Activated T-cell treated with anti-CD3 and anti-CD28 coated beads for 48 hours (primary cell): ENCODE measurements at regions not wholly inside any gene's neighbourhood (a gene's known extent, or its start where the extent isn't known, plus 50 kb on each side); places are given as distances from the start of the nearest gene placed in this dataset.
"Not testable (repeated sequence)": the region's sequence is repeated elsewhere in the genome, so short reads cannot be mapped to it uniquely, and the experiment has no call there.

Experiments used
- DNase-seq: peaks from one replicate; pipeline ENCODE4 v3.0.0-alpha.2; 2020; ENCODE audit warnings: low read depth

DNA sequence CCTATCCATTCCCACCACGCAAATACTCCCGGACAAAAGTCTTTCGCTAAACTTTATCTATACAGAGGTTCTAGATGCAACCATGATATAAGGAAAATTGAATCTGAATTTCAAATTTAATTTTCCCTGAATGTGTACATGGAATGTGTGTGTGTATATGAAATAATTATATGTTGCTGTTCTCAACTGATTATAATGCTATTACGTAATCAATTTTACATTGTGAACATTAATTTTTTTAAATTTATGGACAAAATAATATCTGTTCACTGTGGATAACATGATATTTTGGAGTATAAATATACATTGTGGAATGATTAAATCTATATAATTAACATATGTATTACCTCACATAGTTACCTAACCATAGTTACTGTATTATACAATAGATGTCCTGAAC is 1250.6 kb downstream of the EFNA5 start:
- DNase-seq, result no peak

DNA sequence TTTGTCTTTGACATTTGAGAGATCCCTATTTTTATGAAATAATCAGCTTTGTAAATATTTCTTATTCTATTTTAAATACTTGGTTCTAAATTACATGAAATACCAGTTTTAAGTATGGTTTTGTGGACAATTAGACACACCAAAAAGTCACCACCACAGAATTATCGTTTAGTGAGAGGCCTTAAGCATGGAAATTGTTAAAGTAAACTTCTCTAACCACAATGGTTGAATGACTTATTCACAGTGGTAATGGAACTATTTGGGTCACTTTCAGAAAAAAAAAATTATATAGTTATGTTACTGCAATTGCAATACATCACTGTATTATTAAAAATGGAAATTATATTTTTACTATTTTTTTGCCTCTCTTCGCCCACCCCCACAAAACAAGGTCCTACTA is 1252.5 kb downstream of the EFNA5 start:
- DNase-seq, result no peak

DNA sequence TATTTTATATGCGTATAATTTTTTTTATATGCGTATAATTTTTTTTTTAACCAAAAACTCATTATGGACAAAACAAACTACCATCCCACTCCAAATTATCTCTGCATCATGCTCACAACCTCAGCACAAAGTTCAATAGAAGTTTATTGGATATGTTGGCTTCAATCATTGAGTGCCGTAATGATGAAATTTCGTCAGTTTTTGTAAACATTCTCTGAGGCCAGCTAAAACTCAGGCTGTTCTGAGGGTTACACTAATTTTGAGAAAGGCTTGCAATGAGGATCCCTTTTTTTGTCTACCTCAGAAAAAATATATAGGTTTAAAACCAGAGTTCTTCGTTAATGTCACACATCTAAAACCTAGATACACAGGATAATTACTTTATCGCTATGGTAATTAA is 1253.2 kb downstream of the EFNA5 start:
- no peak for DNase-seq

DNA sequence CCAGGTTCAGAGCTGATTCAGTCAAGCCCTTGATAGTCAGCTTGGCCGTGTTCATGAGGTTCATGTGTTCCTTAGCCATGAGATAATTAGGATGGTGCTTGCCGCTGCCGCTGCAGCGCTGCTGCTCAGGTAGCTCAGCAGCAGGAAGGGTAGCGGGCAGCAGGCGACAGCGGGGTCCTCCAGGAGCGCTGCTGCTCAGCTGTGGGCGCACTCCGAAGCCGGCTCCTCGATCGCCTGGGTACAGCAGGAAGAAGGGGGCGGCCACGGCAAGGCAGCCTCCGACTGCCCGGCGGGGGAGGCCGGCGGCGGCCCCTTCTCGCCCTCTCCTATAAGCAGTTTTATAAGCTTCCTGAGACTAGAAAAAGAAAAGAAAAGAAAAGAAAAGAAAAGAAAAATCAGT is 1253.6 kb downstream of the EFNA5 start:
- DNase-seq, result no peak

DNA sequence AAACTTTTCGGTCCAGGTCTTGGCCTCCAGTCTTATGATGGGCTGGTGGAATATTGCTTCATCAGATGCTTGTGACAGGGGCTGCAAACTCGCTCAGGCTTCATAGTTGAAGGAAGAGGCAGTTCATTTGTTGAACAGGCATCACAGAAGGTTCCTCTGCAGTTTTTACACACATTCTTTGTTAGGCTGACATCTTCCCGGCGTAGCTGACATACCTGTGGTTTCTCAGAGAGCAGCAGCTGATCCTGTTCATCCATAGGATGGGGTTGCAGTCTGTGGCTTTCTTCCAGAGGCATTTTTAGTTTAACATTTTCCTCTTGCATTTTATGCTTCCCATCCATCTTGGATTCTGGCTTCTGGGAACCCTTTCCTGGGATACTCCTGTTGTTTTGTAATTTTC is 1255.2 kb downstream of the EFNA5 start:
- DNase-seq, result no peak

DNA sequence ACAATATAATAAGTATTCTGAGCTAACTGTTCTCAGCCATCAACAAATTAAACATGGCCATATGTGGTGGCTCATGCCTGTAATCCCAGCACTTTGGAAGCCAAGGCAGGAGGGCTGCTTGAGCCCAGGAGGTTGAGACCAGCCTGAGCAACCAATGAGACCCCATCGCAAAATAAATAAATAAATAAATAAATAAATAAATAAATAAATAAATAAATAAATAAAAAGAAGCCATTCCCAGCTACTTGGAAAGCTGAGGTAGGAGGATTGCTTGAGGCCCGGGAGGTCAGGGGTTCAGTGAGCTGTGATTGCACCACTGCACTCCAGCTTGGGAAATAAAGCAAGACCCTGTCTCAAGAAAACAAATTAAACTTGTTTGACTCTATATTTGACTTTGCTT is 1256.4 kb downstream of the EFNA5 start:
- no peak for DNase-seq

DNA sequence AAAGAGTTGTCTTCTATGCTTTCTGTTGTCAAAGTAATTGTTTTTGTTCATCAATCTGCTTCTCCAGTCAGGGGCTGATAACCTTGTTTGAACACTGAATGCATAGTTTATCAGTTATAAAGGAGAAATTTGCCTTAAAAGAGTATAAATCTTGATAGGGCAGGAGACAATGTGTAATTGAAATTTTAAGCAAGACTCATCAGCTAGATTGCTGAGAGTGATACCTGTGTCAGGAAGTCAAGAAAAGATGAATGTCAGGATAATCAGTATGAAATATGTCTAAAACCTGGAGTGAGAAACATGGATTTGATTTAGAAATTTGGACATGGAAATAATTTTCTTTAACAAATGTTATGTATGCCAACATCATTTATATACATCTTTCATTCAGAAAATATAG is 1258.1 kb downstream of the EFNA5 start:
- DNase-seq, result no peak

DNA sequence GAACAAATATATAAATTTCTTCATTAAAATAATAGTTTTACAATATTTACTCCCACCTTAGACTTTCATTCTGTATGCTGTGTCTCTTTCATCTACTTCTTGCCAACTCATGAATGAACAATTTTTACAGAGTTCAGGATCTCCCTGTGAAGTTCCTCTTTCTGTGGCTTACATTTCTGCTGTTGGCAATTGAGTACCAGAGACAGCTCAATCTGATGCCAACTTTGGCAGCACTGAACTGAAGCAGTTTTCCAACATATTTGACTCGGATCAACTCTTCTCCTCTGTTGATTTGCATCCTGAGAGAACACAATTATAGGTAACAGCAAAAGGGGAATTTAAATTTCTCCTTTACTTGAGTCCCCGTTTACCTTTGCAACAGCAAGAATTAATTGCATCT is 1262.2 kb downstream of the EFNA5 start:
- DNase-seq, result no peak

DNA sequence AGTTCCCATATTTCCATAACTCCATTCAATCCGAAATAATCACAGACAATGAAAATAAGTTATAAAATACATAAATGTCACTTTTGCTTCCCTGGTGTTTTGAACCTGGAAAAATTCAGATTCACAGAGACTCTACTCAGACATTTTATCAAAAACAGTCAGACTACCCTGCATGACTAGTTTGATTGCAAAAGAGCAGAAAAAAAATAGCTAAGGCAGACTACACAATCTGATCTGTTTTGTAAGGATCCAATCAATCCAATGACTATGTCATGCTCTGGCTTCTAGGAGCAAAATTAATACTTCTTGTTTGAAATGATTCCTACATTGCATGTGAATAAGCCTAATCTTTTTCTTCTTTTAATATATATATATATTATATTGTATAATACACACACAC is 1262.6 kb downstream of the EFNA5 start:
- DNase-seq, result no peak

DNA sequence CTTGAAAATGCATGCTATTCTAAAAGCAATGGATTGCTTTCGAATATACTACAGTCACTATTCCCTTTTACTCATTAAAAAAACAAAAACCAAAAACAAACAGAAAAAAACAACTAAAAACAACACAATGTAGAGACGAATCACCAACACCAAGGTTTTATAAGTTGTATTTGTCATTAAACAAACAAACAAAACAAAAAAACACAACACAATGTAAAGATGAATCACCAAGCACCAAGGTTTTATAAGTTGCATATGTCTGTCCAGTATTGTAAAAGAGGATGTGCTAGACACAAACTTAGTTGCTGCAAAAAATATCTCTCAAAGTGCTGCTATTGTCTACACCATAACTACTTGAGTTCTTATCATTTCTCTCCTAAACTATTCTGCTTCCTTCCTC is 1269.2 kb downstream of the EFNA5 start:
- no peak for DNase-seq

DNA sequence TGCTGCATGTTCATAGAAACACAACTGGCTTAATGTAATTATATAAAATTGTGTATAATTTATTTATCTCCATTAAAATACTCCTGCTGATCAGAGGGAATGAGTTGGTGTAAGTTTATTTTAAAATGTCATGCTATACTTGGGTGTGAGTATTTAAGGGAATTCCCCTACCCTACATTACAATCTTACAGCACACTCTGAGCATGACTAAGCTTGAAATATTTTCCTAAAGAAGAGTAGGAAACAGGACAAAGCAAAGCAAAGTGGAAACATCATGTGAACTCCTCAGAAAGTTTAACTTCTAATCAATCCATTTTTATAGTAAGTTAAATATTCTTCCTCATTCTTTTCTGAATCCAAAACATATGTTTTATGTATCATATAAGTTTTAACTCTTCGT is 1271.3 kb downstream of the EFNA5 start:
- DNase-seq, result no peak

DNA sequence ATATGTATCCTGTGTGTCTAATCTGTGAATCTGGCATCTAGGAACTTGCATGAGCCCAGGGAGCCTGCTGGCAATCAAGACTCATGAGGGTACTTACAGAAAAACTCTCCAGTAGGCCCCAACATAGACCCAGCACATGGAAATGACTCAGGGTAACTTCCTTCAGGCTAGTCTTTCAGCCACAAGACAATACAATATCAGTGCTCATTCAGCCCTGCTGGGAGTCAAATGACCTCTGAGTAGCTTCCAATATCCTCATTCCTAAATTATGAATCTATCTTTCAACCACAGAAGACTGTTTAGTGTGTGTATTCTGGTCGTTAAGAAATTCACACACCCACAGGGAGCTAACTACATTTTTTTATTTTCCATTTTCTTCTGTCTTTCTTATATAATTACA is 1273.0 kb downstream of the EFNA5 start:
- no peak for DNase-seq

DNA sequence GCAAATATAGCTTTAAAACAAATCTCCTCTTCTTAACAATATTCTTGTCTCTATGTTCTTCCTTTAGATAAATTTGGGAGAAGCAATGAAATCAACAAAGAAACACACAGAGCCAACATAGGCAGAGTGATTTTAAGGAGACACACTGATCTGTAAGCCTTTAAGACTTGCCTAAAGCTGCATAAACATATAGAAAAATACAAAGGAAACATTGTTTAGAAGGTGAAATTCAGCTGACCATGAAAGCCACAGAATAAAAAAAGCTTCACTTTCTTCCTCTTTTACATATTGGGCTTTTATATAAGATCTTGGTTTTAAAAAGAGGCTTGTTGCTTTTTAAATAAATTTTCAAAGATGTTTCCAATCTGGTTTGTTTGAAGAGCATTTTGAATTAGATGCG is 1277.5 kb downstream of the EFNA5 start:
- no peak for DNase-seq

DNA sequence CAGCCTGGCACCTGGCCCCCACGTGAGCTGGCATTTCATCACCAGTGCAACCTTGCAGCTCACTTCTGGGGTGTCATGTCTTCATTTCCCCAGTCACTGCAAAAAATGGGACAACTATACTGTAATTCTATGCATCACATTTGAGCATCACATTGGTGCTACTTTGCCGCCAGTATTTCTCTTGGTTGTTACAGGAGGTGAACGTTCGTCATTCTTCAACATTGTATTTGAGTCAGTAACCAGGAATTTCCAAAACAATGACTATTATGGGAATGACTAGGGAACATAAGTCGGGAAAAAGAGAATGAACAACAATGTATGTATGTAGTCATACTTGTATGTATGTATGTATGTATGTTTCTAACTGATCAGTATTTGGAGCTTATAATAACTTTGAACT is 1278.0 kb downstream of the EFNA5 start:
- no peak for DNase-seq

DNA sequence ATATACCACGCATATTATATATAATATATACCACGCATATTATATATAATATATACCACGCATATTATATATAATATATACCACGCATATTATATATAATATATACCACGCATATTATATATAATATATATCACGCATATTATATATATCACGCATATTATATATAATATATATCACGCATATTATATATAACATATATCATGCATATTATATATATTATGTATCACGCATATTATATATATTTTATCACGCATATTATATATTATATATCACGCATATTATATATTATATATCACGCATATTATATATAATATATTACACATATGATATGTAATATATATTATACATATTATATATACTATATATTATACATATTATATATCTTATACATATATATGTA is 1283.0 kb downstream of the EFNA5 start:
- not testable (repeated sequence) for DNase-seq

DNA sequence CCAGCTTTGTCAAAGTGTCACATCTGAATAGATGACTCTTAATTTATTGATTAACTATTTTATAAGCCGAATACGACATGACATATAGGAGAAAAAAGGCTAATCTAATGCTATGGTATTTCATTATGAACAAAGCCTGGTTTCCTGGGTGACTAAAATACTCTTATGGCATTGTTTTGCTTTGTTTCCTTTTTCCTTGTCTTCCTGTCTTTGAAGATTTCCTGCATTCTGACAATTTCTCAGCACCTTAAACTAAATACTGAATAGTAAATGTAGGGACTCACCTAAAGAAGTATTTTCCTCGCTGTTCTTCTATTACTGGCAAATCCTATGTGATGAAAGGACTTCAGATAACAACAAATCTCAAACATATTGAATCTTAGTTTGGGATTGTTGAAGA is 1284.5 kb downstream of the EFNA5 start:
- DNase-seq, result no peak

DNA sequence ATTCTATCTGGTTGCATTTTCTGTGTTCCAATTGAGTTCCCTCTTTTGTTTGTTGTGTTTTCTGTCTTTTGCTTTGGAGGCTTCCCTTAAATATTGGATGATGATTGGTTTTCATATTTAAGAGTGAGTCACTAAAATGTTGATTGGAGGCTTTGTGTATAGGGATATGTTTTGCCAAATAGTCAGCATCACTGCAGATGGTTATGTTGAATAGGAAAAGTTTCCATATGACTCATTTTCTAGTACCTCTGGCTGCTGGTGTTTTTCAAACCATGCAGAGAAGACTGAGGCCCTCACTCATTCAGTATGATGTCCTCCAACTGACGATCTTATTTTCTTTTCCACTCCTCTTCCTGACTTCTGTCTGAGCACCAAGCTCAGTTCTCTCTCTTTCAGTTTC is 1290.0 kb downstream of the EFNA5 start:
- no peak for DNase-seq

DNA sequence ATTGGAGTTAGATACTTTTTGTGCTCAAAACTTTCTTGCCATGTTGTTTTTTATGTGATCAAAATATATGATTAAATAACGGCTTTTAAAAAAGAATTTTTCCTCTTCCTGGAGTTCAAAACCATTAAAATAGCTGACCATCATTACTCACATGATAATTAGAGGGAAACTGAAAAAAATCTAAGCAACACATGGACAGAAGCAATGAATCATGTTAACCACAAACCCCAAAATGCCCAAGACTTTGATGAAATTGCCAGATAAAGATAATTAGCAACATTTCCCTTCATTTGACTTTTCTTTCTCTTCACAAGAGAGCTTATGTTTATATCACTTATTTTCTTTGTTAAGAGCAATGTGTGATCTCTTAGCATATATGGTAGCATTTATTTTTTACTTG is 1294.2 kb downstream of the EFNA5 start:
- DNase-seq, result no peak

DNA sequence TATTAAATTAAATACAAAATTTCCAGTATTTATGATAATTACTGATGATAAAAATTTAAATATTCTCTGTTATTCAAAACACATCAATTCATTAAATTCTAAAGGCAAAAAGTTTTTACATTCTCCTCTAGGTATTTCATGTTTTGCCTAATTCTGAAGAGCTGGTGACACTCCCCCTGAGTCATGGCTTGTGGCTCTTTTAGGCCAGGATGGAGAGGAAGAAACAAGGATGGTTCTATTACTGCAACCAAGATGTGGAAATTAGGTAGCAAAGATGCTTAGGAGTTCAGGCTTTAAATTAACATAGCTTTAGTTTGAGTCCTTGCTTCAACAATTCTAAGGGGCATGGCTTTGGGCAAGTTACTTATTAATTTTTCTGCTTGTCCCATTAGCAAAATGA is 1295.8 kb downstream of the EFNA5 start:
- DNase-seq, result no peak

DNA sequence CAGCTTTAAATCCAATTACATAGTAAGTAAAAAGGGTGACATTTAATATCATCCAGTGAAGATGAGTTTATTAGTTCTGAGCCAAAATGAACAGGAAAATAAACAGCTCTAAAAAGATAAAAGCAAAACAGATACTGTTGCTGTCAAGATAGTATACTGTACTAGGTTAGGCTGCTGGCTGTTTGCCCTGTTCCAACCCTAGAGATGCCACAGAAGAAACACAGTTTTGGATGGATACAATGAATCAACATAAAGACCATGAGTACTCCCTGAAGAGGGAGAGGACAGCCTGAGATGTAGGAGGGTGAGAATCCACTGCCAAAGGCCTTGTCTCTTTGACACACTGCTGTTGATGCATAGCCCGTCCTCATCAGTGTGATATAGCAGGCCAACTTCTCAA is 1302.7 kb downstream of the EFNA5 start:
- DNase-seq, result no peak

DNA sequence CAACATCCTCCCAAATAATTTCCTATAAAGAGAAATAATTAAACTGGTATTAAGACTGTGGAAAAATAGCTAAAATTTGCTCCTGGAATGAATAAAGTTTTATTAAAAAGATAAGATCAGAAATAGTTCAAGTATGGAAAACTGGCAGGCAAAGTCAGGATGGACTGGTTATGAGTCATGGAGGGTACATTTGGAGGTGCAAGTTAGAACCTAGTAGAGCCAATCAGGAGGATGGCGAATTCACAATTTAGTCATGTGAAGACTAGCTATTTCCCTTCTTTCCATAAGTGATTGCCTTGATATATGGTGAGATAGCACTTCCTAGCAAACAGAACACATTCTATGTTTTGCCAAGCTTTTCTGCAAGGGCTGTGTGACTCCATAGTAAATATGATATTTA is 1303.5 kb downstream of the EFNA5 start:
- no peak for DNase-seq

DNA sequence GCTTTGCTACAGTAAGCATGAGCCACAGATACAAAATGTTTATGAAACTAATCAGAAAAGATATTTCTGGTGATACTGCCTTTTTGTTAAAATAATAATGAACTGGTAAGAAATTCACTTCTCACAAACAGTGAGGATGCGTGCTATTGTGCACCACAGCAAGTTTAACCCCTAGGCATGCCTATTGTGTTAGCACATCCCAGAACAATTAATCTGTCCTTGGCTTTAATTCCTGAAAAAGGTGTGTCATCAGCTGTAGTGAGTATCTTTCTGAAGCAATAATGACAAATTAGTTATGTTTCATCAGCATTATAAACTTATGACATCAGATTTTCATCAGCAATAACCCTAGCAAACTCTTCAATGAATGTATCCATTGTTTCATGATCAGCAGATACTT is 1307.2 kb downstream of the EFNA5 start:
- no peak for DNase-seq

DNA sequence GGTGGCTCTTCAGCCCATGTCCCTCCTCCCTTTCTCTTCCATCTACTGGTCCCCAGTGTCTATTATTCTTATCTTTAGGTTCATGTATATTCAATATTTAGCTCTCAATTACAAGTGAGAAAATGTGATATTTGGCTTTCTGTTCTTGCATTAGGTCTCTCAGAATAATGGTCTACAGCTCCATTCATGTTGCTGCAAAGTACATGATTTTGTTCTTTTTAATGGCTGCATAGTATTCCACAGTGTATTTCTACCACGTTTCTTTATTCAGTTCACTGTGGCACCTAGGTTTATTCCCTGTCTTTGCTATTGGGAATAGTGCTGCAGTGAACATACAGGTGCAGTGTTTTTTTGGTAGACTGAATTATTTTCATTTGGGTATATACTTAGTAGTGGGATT is 1308.8 kb downstream of the EFNA5 start:
- no peak for DNase-seq

DNA sequence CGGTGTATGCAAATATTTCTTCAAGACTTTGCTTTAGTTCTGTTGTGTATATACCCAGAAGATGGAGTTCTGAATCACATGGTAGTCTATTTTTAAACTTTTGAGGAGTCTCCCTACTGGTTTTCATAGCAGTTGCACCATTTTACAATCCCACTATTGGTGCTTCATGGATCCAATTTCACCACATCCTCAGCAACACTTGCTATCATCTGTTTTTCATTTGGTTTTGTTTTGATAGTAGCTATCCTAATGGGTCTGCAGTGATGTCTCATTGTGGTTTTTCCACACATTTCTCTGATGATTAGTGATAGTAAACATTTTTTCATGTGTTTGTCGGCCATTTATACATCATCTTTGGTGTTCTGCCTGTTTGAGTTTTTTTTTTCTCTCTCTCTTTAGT is 1339.3 kb downstream of the EFNA5 start:
- no peak for DNase-seq

DNA sequence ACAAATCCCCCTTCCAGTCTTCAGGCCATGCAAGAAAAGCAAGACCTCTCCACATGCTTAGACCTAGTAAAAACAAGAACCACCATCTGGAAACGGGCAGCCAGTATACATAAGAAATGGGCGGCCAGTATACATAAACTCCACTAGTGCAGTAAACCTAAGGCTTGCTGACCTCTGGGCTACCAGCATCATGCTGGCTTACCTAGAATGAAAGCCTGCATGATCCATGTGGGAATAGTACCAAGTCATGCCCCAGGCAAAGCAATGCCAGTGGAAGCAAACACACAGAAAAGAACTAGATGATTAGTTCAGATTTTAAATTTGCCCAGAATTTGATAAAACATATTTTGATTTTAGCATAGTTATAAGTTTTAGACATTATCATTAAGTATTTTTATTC is 1346.4 kb downstream of the EFNA5 start:
- DNase-seq, result no peak

DNA sequence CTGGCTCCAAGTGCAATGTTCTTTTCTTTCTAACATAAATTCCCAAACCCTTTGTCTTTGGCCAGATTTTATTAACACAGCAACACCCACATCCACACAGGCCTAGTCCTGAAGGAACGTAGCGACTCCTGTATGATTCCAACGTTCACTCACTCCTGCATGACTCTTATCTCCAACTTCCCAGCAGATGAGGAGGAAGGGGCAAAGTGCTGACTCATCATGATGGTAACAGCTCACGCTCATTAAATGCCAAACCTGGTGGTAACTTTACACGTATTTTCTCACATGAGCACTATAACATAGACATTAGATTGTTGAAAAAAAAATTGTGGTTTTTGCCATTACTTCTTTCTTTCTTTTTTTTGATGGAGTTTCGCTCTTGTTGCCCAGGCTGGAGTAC is 1349.5 kb downstream of the EFNA5 start:
- no peak for DNase-seq
